ENCODE measurements at regions not wholly inside any gene's neighbourhood (a gene's known extent, or its start where the extent isn't known, plus 50 kb on each side); places are given as distances from the start of the nearest gene placed in this dataset.

GRCh38 chr1:65056866-65057265 lies 90.5 kb upstream of the JAK1 start:
- no peak for TF ChIP-seq POLR2A (IDR thresholded peaks at IDR 0.05; ENCODE audit: low read depth, low read length)
- no peak for TF ChIP-seq PAX5 (IDR thresholded peaks at IDR 0.05; ENCODE audit: insufficient read depth, low read length, severe bottlenecking)
- TF ChIP-seq TAF1 (IDR thresholded peaks at IDR 0.05; ENCODE audit: low read depth, low read length): no peak
- no peak for TF ChIP-seq POLR2AphosphoS5 (IDR thresholded peaks at IDR 0.05; ENCODE audit: low read depth, low read length)
- TF ChIP-seq SPI1 (IDR thresholded peaks at IDR 0.05; ENCODE audit: low read depth, low read length): no peak
